Glutamatergic neuron (in vitro differentiated cells): ENCODE measurements at regions not wholly inside any gene's neighbourhood (a gene's known extent, or its start where the extent isn't known, plus 50 kb on each side); places are given as distances from the start of the nearest gene placed in this dataset.

Experiments used
- DNase-seq: peaks from one replicate; pipeline ENCODE4 v3.0.0; 2022
- H3K27ac Mint-ChIP-seq: one replicate; pipeline ENCODE4 v1.8.0; 2020; ENCODE audit warnings: mild to moderate bottlenecking, mixed read lengths, inconsistent platforms; ENCODE audit not compliant: unreplicated experiment
- H3K27me3 Mint-ChIP-seq: one replicate; pipeline ENCODE4 v1.8.0; 2020; ENCODE audit warnings: mild to moderate bottlenecking, moderate library complexity, mixed read lengths, inconsistent platforms; ENCODE audit not compliant: unreplicated experiment
- H3K36me3 Mint-ChIP-seq: one replicate; pipeline ENCODE4 v1.8.0; 2020; ENCODE audit warnings: mild to moderate bottlenecking, mixed read lengths, inconsistent platforms; ENCODE audit not compliant: unreplicated experiment
- H3K4me1 Mint-ChIP-seq: one replicate; pipeline ENCODE4 v1.8.0; 2020; ENCODE audit warnings: mild to moderate bottlenecking, low read depth, mixed read lengths, inconsistent platforms; ENCODE audit not compliant: unreplicated experiment
- H3K4me3 Mint-ChIP-seq: one replicate; pipeline ENCODE4 v1.8.0; 2020; ENCODE audit warnings: mild to moderate bottlenecking, mixed read lengths, inconsistent platforms; ENCODE audit not compliant: unreplicated experiment
- H3K9me3 Mint-ChIP-seq: one replicate; pipeline ENCODE4 v1.8.0; 2020; ENCODE audit warnings: mild to moderate bottlenecking, moderate library complexity, mixed read lengths, inconsistent platforms; ENCODE audit not compliant: unreplicated experiment
- TF ChIP-seq, protein P1 (sequence below): fragments of 200-600 bp; sonication (generic); IDR thresholded peaks from one replicate; pipeline ENCODE4 v1.5.0; 2021; ENCODE audit not compliant: partially characterized antibody, unreplicated experiment

DNA sequence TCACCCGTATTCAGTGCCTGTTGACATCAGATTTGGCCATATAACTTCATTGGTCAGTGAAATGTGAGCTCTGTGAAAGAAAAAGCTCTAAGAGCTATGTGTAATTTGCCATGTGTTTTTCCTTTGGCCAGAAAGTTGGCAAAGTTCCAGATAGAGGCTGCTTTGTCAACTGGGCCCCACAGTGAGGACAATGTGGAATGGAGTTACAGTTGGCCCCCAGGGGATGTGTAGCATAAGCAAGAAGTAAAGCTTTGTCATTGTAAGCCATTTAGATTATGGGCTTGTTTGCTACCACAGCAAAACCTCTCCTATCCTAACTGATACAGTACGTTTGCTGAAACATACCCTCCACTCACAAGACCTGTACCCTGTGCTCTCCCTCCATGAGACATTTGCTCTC is 119.1 kb upstream of the HABP2 start:
- Mint-ChIP-seq H3K27ac (no peak overlapping the region), H3K4me1 (no peaks in the 10 kb centered on the region), H3K4me3 (no peak overlapping the region), H3K9me3 (peaks cover 2% of the 10 kb centered on the region), H3K27me3 (peaks cover 4% of the 10 kb centered on the region), H3K36me3 (peaks cover 5% of the 10 kb centered on the region)
- TF ChIP-seq, protein P1, sequence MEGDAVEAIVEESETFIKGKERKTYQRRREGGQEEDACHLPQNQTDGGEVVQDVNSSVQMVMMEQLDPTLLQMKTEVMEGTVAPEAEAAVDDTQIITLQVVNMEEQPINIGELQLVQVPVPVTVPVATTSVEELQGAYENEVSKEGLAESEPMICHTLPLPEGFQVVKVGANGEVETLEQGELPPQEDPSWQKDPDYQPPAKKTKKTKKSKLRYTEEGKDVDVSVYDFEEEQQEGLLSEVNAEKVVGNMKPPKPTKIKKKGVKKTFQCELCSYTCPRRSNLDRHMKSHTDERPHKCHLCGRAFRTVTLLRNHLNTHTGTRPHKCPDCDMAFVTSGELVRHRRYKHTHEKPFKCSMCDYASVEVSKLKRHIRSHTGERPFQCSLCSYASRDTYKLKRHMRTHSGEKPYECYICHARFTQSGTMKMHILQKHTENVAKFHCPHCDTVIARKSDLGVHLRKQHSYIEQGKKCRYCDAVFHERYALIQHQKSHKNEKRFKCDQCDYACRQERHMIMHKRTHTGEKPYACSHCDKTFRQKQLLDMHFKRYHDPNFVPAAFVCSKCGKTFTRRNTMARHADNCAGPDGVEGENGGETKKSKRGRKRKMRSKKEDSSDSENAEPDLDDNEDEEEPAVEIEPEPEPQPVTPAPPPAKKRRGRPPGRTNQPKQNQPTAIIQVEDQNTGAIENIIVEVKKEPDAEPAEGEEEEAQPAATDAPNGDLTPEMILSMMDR, result no peak
- DNase-seq, result no peak

DNA sequence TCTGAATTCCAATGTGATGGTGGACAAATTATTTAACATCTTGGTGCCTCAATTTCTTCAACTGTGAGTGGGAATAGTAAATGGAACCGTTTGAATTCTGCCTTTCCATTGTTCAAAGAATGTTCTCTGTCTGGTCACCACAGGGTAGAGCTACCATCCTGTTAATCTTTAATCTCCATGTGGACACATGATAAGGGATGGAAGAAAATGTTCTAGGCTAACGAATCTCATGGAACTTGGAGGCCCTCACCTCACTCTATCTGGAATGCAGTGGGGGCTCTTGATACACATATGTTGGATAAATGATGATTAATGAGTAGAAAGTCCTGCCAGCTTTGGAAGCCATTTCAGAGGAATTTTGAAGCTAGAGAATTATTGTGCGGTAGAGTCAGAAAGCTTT is 118.5 kb upstream of the HABP2 start:
- H3K36me3 Mint-ChIP-seq, result peaks cover 5% of the 10 kb centered on the region
- H3K27me3 Mint-ChIP-seq, result peaks cover 4% of the 10 kb centered on the region
- H3K4me1 Mint-ChIP-seq, result no peaks in the 10 kb centered on the region
- no peak overlapping the region for H3K4me3 Mint-ChIP-seq
- DNase-seq, result no peak
- peaks cover 2% of the 10 kb centered on the region for H3K9me3 Mint-ChIP-seq
- H3K27ac Mint-ChIP-seq, result no peak overlapping the region
- TF ChIP-seq, protein P1, result no peak

DNA sequence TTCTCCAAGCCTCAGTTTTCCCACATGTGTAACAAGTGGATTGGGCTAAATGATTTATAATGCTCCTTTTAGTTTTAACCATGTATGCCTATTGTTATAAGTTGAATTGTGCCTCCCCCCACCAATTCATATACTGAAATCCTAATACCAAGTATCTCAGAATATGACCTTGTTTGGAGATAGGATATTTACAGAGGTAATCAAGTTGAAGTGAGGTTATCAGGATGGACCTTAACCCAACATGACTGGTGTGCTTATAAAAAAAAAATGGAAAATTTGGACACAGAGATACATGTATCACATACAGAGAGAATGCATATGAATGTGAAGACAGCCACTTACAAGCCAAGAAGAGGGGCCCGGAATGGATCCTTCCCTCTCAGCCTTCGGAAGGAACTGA is 117.9 kb upstream of the HABP2 start:
- peaks cover 2% of the 10 kb centered on the region for H3K9me3 Mint-ChIP-seq
- H3K27ac Mint-ChIP-seq, result no peak overlapping the region
- no peak for DNase-seq
- H3K4me1 Mint-ChIP-seq, result no peaks in the 10 kb centered on the region
- TF ChIP-seq, protein P1, result no peak
- H3K4me3 Mint-ChIP-seq, result no peak overlapping the region
- peaks cover 5% of the 10 kb centered on the region for H3K36me3 Mint-ChIP-seq
- H3K27me3 Mint-ChIP-seq, result peaks cover 4% of the 10 kb centered on the region

DNA sequence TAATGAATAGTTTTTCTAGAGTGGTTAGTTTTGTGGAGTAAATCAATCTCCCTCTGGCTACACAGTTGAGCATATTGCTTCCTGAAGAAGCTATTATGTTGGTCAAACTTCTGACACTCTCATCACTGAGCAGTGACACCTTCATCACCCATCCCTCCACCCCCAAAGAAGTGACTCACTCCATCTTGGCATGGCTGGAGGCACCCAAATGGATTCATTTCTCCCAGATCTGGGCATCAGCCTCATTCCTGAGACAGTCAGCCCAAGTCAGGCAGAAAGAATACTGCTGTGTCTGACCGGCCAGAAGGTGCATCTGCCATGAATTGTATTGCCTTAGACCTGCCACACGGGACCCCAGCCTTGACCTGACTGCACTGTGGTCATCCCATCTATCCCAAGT is 117.0 kb upstream of the HABP2 start:
- H3K27ac Mint-ChIP-seq, result no peak overlapping the region
- no peaks in the 10 kb centered on the region for H3K36me3 Mint-ChIP-seq
- DNase-seq, result no peak
- peaks cover 4% of the 10 kb centered on the region for H3K27me3 Mint-ChIP-seq
- peaks cover 2% of the 10 kb centered on the region for H3K9me3 Mint-ChIP-seq
- no peaks in the 10 kb centered on the region for H3K4me1 Mint-ChIP-seq
- TF ChIP-seq, protein P1, result no peak
- H3K4me3 Mint-ChIP-seq, result no peak overlapping the region

DNA sequence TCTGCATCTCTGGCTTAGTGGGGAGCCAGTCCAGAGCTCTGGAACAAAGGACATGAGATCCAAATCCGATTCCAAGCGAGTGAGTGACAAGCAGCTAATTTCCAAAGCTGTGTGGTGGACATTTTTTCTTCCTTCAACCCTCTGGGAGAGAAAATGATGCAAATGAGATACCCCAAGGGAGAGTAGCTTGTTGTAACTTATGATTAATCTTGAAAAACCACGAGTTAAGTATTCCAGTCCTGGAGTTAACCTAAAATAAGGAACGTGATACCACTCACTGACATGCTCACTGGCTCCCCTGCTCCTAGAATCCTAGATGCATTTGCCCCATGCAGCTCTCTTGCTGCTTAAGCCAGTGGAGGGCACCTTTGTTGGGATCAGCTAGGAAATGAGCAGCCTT is 116.0 kb upstream of the HABP2 start:
- TF ChIP-seq, protein P1, result no peak
- H3K27ac Mint-ChIP-seq, result no peak overlapping the region
- H3K36me3 Mint-ChIP-seq, result no peaks in the 10 kb centered on the region
- H3K27me3 Mint-ChIP-seq, result peaks cover 4% of the 10 kb centered on the region
- no peak for DNase-seq
- peaks cover 2% of the 10 kb centered on the region for H3K9me3 Mint-ChIP-seq
- H3K4me3 Mint-ChIP-seq, result no peak overlapping the region
- H3K4me1 Mint-ChIP-seq, result no peaks in the 10 kb centered on the region
